ENCODE measurements at regions not wholly inside any gene's neighbourhood (a gene's known extent, or its start where the extent isn't known, plus 50 kb on each side); places are given as distances from the start of the nearest gene placed in this dataset.

GRCh38 chr2:176413786-176414185 is 144.5 kb downstream of the MTX2 start:
- TF ChIP-seq TAF1 (IDR thresholded peaks at IDR 0.05; ENCODE audit: low read depth): no peak
- no peak for TF ChIP-seq EP300 (IDR thresholded peaks at IDR 0.05; ENCODE audit: borderline replicate concordance)
- TF ChIP-seq TEAD4 (IDR thresholded peaks at IDR 0.05): no peak
- TF ChIP-seq MAX (IDR thresholded peaks at IDR 0.05): no peak
